WTC11 (cell line): ENCODE measurements at regions not wholly inside any gene's neighbourhood (a gene's known extent, or its start where the extent isn't known, plus 50 kb on each side); places are given as distances from the start of the nearest gene placed in this dataset.

Source experiments
- ATAC-seq: fragments of 200-7000 bp; cut with Tn5 transposase; 2 replicates; pipeline ENCODE4 v1.10.0; 2021; ENCODE audit warnings: mild to moderate bottlenecking, moderate library complexity
- CTCF ChIA-PET: fragments of 300-600 bp; sonication (Branson Sonifier 250); formaldehyde crosslinking; loops from one replicate; lab custom pipeline; 2021; ENCODE audit warnings: antibody characterized with exemption; lab: Charles Lee
- POLR2A ChIA-PET: fragments of 350-600 bp; sonication (Branson Sonifier 250); formaldehyde crosslinking; loops from one replicate; lab custom pipeline; 2021; ENCODE audit warnings: antibody characterized with exemption; lab: Charles Lee
- DNase-seq: peaks from one replicate; pipeline ENCODE4 v3.0.0; 2021; ENCODE audit warnings: low spot score
- H3K27ac Mint-ChIP-seq: 2 replicates; pipeline ENCODE4 v1.8.0; 2021; ENCODE audit warnings: mixed read lengths
- H3K27me3 Mint-ChIP-seq: 2 replicates; pipeline ENCODE4 v1.8.0; 2021; ENCODE audit warnings: low read depth, mild to moderate bottlenecking, moderate library complexity, mixed read lengths
- H3K36me3 Mint-ChIP-seq: 2 replicates; pipeline ENCODE4 v1.8.0; 2021; ENCODE audit warnings: mixed read lengths
- H3K4me1 Mint-ChIP-seq: 2 replicates; pipeline ENCODE4 v1.8.0; 2022; ENCODE audit warnings: mixed read lengths
- H3K4me3 Mint-ChIP-seq: 2 replicates; pipeline ENCODE4 v1.8.0; 2021; ENCODE audit warnings: mild to moderate bottlenecking, moderate library complexity, mixed read lengths
- H3K9me3 Mint-ChIP-seq: 2 replicates; pipeline ENCODE4 v1.8.0; 2021; ENCODE audit warnings: mixed read lengths
- CREM ChIP-seq: sonication (generic); formaldehyde crosslinking; IDR thresholded peaks from 2 replicates; pipeline ENCODE4 v1.8.1; 2022; ENCODE audit warnings: mild to moderate bottlenecking, missing genetic modification reagents, moderate library complexity
- ELF4 ChIP-seq: sonication (generic); formaldehyde crosslinking; IDR thresholded peaks from 2 replicates; pipeline ENCODE4 v1.8.1; 2022; ENCODE audit warnings: low read depth, mild to moderate bottlenecking, moderate library complexity, missing genetic modification reagents
- MXD4 ChIP-seq: fragments of 250-450 bp; sonication (Bioruptor Pico); IDR thresholded peaks from 2 replicates; pipeline ENCODE4 v1.8.0; 2021; ENCODE audit warnings: mild to moderate bottlenecking, moderate library complexity, borderline replicate concordance
- NR3C1 ChIP-seq: sonication (generic); formaldehyde crosslinking; conservative IDR thresholded peaks from 2 replicates; pipeline ENCODE4 v1.8.1; 2023; ENCODE audit warnings: low read depth, mild to moderate bottlenecking, missing genetic modification reagents
- OVOL2 ChIP-seq: fragments of 250-450 bp; sonication (Bioruptor Pico); IDR thresholded peaks from 2 replicates; pipeline ENCODE4 v1.9.0; 2021; ENCODE audit warnings: mild to moderate bottlenecking, borderline replicate concordance
- SOX15 ChIP-seq: fragments of 250-450 bp; sonication (Bioruptor Pico); IDR thresholded peaks from 2 replicates; pipeline ENCODE4 v1.9.0; 2021; ENCODE audit warnings: mild to moderate bottlenecking
- SP1 ChIP-seq: sonication (generic); formaldehyde crosslinking; conservative IDR thresholded peaks from 2 replicates; pipeline ENCODE4 v1.8.1; 2022; ENCODE audit warnings: missing genetic modification reagents
- ZBTB21 ChIP-seq: sonication (generic); formaldehyde crosslinking; IDR thresholded peaks from 2 replicates; pipeline ENCODE4 v1.8.1; 2023; ENCODE audit warnings: mild to moderate bottlenecking, missing genetic modification reagents, borderline replicate concordance
- ZNF121 ChIP-seq: sonication (generic); formaldehyde crosslinking; IDR thresholded peaks from 2 replicates; pipeline ENCODE4 v1.8.0; 2023; ENCODE audit warnings: missing genetic modification reagents
- ZNF138 ChIP-seq: sonication (generic); formaldehyde crosslinking; conservative IDR thresholded peaks from 2 replicates; pipeline ENCODE4 v1.8.1; 2022; ENCODE audit warnings: mild to moderate bottlenecking, moderate library complexity, missing genetic modification reagents
- ZNF219 ChIP-seq: sonication (generic); formaldehyde crosslinking; IDR thresholded peaks from 2 replicates; pipeline ENCODE4 v1.8.0; 2023; ENCODE audit warnings: missing genetic modification reagents, mild to moderate bottlenecking, borderline replicate concordance
- ZNF416 ChIP-seq: fragments of 250-450 bp; sonication (Bioruptor Pico); IDR thresholded peaks from 2 replicates; pipeline ENCODE4 v1.9.0; 2021; ENCODE audit warnings: mild to moderate bottlenecking, inconsistent platforms
- TF ChIP-seq, protein P1 (sequence below): fragments of 250-450 bp; sonication (Bioruptor Pico); IDR thresholded peaks from 2 replicates; pipeline ENCODE4 v1.8.0; 2021; ENCODE audit warnings: mild to moderate bottlenecking
- TF ChIP-seq, protein P2 (sequence below): sonication (generic); formaldehyde crosslinking; IDR thresholded peaks from 2 replicates; pipeline ENCODE4 v1.8.1; 2022; ENCODE audit warnings: missing genetic modification reagents, borderline replicate concordance
- TF ChIP-seq, protein P3 (sequence below): sonication (generic); formaldehyde crosslinking; IDR thresholded peaks from 2 replicates; pipeline ENCODE4 v1.8.1; 2023; ENCODE audit warnings: mild to moderate bottlenecking, missing genetic modification reagents, moderate library complexity
- TF ChIP-seq, protein P4 (sequence below): sonication (generic); formaldehyde crosslinking; IDR thresholded peaks from 2 replicates; pipeline ENCODE4 v1.8.1; 2023; ENCODE audit warnings: mild to moderate bottlenecking, missing genetic modification reagents, borderline replicate concordance

- no peak for DNase-seq
- Mint-ChIP-seq H3K9me3 (no peaks in the 10 kb centered on the region), H3K27ac (no peak overlapping the region)
- ATAC-seq, result no peak
- TF ChIP-seq, protein P1, sequence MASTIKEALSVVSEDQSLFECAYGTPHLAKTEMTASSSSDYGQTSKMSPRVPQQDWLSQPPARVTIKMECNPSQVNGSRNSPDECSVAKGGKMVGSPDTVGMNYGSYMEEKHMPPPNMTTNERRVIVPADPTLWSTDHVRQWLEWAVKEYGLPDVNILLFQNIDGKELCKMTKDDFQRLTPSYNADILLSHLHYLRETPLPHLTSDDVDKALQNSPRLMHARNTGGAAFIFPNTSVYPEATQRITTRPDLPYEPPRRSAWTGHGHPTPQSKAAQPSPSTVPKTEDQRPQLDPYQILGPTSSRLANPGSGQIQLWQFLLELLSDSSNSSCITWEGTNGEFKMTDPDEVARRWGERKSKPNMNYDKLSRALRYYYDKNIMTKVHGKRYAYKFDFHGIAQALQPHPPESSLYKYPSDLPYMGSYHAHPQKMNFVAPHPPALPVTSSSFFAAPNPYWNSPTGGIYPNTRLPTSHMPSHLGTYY (CRISPR knock-in tag), result no peak
- no peak for TF ChIP-seq CREM (CRISPR knock-in tag)
- TF ChIP-seq ZNF138, result no peak
- no peak for TF ChIP-seq ZNF416 (CRISPR knock-in tag)
- no peak for TF ChIP-seq SP1
- no peak for TF ChIP-seq ZNF219 (CRISPR knock-in tag)
- TF ChIP-seq, all 79 proteins: peak for 0
- Mint-ChIP-seq H3K27me3 (no peaks in the 10 kb centered on the region), H3K36me3 (no peaks in the 10 kb centered on the region), H3K4me3 (no peak overlapping the region), H3K4me1 (peaks cover 6% of the 10 kb centered on the region)
- ChIA-PET POLR2A (no interaction called here), CTCF (no interaction called here)
Measured at GRCh38 chr5:101473483-101473882, 570.4 kb upstream of the ST8SIA4 start.

GRCh38 chr5:101461455-101461854 lies 558.4 kb upstream of the ST8SIA4 start:
- ATAC-seq (no peak), DNase-seq (no peak)
- H3K4me3 Mint-ChIP-seq, result no peak overlapping the region
- no peaks in the 10 kb centered on the region for H3K4me1 Mint-ChIP-seq
- no peak overlapping the region for H3K27ac Mint-ChIP-seq
- CTCF ChIA-PET, result no interaction called here
- no peaks in the 10 kb centered on the region for H3K36me3 Mint-ChIP-seq
- POLR2A ChIA-PET, result no interaction called here
- H3K9me3 Mint-ChIP-seq, result peaks cover 9% of the 10 kb centered on the region
- TF ChIP-seq, protein P2, sequence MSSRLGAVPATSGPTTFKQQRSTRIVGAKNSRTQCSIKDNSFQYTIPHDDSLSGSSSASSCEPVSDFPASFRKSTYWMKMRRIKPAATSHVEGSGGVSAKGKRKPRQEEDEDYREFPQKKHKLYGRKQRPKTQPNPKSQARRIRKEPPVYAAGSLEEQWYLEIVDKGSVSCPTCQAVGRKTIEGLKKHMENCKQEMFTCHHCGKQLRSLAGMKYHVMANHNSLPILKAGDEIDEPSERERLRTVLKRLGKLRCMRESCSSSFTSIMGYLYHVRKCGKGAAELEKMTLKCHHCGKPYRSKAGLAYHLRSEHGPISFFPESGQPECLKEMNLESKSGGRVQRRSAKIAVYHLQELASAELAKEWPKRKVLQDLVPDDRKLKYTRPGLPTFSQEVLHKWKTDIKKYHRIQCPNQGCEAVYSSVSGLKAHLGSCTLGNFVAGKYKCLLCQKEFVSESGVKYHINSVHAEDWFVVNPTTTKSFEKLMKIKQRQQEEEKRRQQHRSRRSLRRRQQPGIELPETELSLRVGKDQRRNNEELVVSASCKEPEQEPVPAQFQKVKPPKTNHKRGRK (CRISPR knock-in tag), result no peak
- no peak for TF ChIP-seq OVOL2 (CRISPR knock-in tag)
- H3K27me3 Mint-ChIP-seq, result no peaks in the 10 kb centered on the region

DNA sequence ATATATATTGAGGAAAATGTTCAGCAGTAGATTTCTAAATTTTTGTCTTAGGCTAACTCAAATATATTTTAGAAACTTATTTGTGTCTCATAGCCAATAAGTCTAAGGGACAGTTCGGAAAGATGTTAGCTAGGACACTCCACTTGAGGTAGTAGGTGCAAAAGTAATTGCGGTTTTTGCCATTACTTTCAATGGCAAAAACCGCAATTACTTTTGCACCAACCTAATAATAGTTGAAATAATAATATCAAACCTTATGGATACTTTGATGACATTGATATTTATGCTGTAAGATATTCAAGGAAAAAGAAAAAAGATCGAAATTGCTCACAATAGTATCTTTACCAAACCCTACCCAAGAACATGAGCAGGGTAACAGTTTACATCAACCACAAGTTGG lies 555.5 kb upstream of the ST8SIA4 start:
- POLR2A ChIA-PET, result no interaction called here
- H3K4me3 Mint-ChIP-seq, result no peak overlapping the region
- no peaks in the 10 kb centered on the region for H3K27me3 Mint-ChIP-seq
- peaks cover 4% of the 10 kb centered on the region; the same call in 1 of the 2 replicates for H3K4me1 Mint-ChIP-seq
- CTCF ChIA-PET, result no interaction called here
- no peaks in the 10 kb centered on the region for H3K36me3 Mint-ChIP-seq
- H3K9me3 Mint-ChIP-seq, result no peaks in the 10 kb centered on the region
- TF ChIP-seq, protein P3, sequence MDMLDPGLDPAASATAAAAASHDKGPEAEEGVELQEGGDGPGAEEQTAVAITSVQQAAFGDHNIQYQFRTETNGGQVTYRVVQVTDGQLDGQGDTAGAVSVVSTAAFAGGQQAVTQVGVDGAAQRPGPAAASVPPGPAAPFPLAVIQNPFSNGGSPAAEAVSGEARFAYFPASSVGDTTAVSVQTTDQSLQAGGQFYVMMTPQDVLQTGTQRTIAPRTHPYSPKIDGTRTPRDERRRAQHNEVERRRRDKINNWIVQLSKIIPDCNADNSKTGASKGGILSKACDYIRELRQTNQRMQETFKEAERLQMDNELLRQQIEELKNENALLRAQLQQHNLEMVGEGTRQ (CRISPR knock-in tag), result no peak
- TF ChIP-seq NR3C1 (CRISPR knock-in tag) (no peak), SOX15 (CRISPR knock-in tag) (no peak), ELF4 (CRISPR knock-in tag) (no peak), MXD4 (CRISPR knock-in tag) (no peak), ZNF121 (CRISPR knock-in tag) (no peak), ZBTB21 (CRISPR knock-in tag) (no peak)
- TF ChIP-seq, protein P4, sequence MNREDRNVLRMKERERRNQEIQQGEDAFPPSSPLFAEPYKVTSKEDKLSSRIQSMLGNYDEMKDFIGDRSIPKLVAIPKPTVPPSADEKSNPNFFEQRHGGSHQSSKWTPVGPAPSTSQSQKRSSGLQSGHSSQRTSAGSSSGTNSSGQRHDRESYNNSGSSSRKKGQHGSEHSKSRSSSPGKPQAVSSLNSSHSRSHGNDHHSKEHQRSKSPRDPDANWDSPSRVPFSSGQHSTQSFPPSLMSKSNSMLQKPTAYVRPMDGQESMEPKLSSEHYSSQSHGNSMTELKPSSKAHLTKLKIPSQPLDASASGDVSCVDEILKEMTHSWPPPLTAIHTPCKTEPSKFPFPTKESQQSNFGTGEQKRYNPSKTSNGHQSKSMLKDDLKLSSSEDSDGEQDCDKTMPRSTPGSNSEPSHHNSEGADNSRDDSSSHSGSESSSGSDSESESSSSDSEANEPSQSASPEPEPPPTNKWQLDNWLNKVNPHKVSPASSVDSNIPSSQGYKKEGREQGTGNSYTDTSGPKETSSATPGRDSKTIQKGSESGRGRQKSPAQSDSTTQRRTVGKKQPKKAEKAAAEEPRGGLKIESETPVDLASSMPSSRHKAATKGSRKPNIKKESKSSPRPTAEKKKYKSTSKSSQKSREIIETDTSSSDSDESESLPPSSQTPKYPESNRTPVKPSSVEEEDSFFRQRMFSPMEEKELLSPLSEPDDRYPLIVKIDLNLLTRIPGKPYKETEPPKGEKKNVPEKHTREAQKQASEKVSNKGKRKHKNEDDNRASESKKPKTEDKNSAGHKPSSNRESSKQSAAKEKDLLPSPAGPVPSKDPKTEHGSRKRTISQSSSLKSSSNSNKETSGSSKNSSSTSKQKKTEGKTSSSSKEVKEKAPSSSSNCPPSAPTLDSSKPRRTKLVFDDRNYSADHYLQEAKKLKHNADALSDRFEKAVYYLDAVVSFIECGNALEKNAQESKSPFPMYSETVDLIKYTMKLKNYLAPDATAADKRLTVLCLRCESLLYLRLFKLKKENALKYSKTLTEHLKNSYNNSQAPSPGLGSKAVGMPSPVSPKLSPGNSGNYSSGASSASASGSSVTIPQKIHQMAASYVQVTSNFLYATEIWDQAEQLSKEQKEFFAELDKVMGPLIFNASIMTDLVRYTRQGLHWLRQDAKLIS, result no peak
- TF ChIP-seq, all 79 proteins: peak for 0
- ATAC-seq (no peak), DNase-seq (no peak)
- H3K27ac Mint-ChIP-seq, result no peak overlapping the region
